OCI-LY7 (cell line): ENCODE measurements at regions not wholly inside any gene's neighbourhood (a gene's known extent, or its start where the extent isn't known, plus 50 kb on each side); places are given as distances from the start of the nearest gene placed in this dataset.
"Not testable (repeated sequence)": the region's sequence is repeated elsewhere in the genome, so short reads cannot be mapped to it uniquely, and the experiment has no call there.

Experiments
- BruUV-seq: library from RNA; stranded (reverse); fragments of 400-500 nt; replicated peaks from 2 replicates; lab custom pipeline; 2021; lab: Mats Ljungman, UMichigan
- CTCF ChIA-PET: fragments of 300-600 bp; sonication (Branson Sonifier 250); formaldehyde crosslinking; loops from one replicate; lab custom pipeline; 2022; ENCODE audit warnings: antibody characterized with exemption; ENCODE audit not compliant: unreplicated experiment; lab: Charles Lee
- POLR2A ChIA-PET: fragments of 300-600 bp; sonication (Branson Sonifier 250); formaldehyde crosslinking; loops from one replicate; lab custom pipeline; 2022; ENCODE audit warnings: antibody characterized with exemption; lab: Charles Lee
- DNase-seq: peaks from one replicate; pipeline ENCODE4 v3.0.0-alpha.2; 2015; ENCODE audit warnings: low spot score
- H2AFZ ChIP-seq: fragments of 200-600 bp; sonication (generic), shearing (Covaris generic); 2 replicates; pipeline ENCODE4 v1.6.1; 2014; ENCODE audit warnings: mild to moderate bottlenecking, antibody characterized with exemption, low read length, moderate library complexity
- H3K27ac ChIP-seq: fragments of 200-600 bp; sonication (generic); 2 replicates; pipeline ENCODE4 v1.5.1; 2014; ENCODE audit warnings: mixed run types, low read depth, mild to moderate bottlenecking, moderate library complexity, low read length, inconsistent platforms; ENCODE audit not compliant: poor library complexity, severe bottlenecking
- H3K36me3 ChIP-seq: fragments of 200-600 bp; sonication (generic); 2 replicates; pipeline ENCODE4 v1.6.1; 2014; ENCODE audit warnings: mild to moderate bottlenecking, antibody characterized with exemption, low read length, moderate library complexity, mixed read lengths; ENCODE audit not compliant: insufficient read depth
- H3K4me1 ChIP-seq: fragments of 200-600 bp; sonication (generic); 2 replicates; pipeline ENCODE4 v1.5.1; 2014; ENCODE audit warnings: mild to moderate bottlenecking, low read length; ENCODE audit not compliant: insufficient read depth, poor library complexity, severe bottlenecking
- H3K4me2 ChIP-seq: fragments of 200-600 bp; sonication (generic); 2 replicates; pipeline ENCODE4 v1.6.1; 2014; ENCODE audit warnings: mild to moderate bottlenecking, low read length
- H3K4me3 ChIP-seq: fragments of 200-600 bp; sonication (generic); 2 replicates; pipeline ENCODE4 v1.5.1; 2014; ENCODE audit warnings: mild to moderate bottlenecking, low read depth, low read length; ENCODE audit not compliant: poor library complexity, severe bottlenecking
- H3K79me2 ChIP-seq: fragments of 200-600 bp; sonication (generic); 2 replicates; pipeline ENCODE4 v1.6.1; 2016; ENCODE audit warnings: low read depth, mild to moderate bottlenecking, low read length, moderate library complexity, mixed read lengths; ENCODE audit not compliant: insufficient read depth
- H3K9me2 ChIP-seq: fragments of 200-600 bp; sonication (generic); 2 replicates; pipeline ENCODE4 v1.6.1; 2016; ENCODE audit warnings: mild to moderate bottlenecking, low read length, mixed read lengths; ENCODE audit not compliant: insufficient read depth
- H3K9me3 ChIP-seq: fragments of 200-600 bp; sonication (generic); 2 replicates; pipeline ENCODE4 v1.6.1; 2014; ENCODE audit warnings: mild to moderate bottlenecking, mixed run types, low read length, mixed read lengths
- H4K20me1 ChIP-seq: fragments of 200-600 bp; sonication (generic); 2 replicates; pipeline ENCODE4 v1.6.1; 2014; ENCODE audit warnings: mild to moderate bottlenecking, antibody characterized with exemption, low read length, moderate library complexity, mixed read lengths; ENCODE audit not compliant: insufficient read depth
- intact Hi-C: fragments of 100-400 bp; cut with micrococcal nuclease; formaldehyde crosslinking; loops from one replicate; pipeline ENCODE4 v1.10.0; 2022; ENCODE audit not compliant: unreplicated experiment

- H3K79me2 ChIP-seq, DNase-seq, BruUV-seq, H3K4me3 ChIP-seq, H3K36me3 ChIP-seq, H3K27ac ChIP-seq, H2AFZ ChIP-seq, H4K20me1 ChIP-seq, H3K9me2 ChIP-seq, CTCF ChIA-PET, intact Hi-C loops, H3K9me3 ChIP-seq, H3K4me2 ChIP-seq, POLR2A ChIA-PET, H3K4me1 ChIP-seq: not testable (repeated sequence)
These were observed 102.3 kb downstream of the ZNF267 start for GRCh38 chr16:31975826-31976419.

- H3K9me2 ChIP-seq, BruUV-seq, CTCF ChIA-PET, H3K4me2 ChIP-seq, H3K4me3 ChIP-seq, H3K27ac ChIP-seq, H3K79me2 ChIP-seq, H4K20me1 ChIP-seq, POLR2A ChIA-PET, H2AFZ ChIP-seq, H3K9me3 ChIP-seq, H3K36me3 ChIP-seq, intact Hi-C loops, DNase-seq, H3K4me1 ChIP-seq: not testable (repeated sequence)
These were observed 104.9 kb downstream of the ZNF267 start for GRCh38 chr16:31978463-31978862.

- BruUV-seq, CTCF ChIA-PET: not testable (repeated sequence)
These were observed 108.1 kb downstream of the ZNF267 start for GRCh38 chr16:31981739-31982138.

GRCh38 chr16:31982986-31983385, 109.4 kb downstream of the ZNF267 start:
- intact Hi-C loops, H3K4me3 ChIP-seq, H3K4me1 ChIP-seq, H3K27ac ChIP-seq, POLR2A ChIA-PET, BruUV-seq, H3K36me3 ChIP-seq, H4K20me1 ChIP-seq, H3K9me2 ChIP-seq, DNase-seq, CTCF ChIA-PET, H3K9me3 ChIP-seq, H3K79me2 ChIP-seq, H3K4me2 ChIP-seq, H2AFZ ChIP-seq: not testable (repeated sequence)

More at GRCh38 chr16:31981739-31982138, 108.1 kb downstream of the ZNF267 start:
- H2AFZ ChIP-seq, H3K79me2 ChIP-seq, H3K4me2 ChIP-seq, H3K27ac ChIP-seq, H4K20me1 ChIP-seq, H3K9me2 ChIP-seq, DNase-seq, POLR2A ChIA-PET, H3K36me3 ChIP-seq, H3K9me3 ChIP-seq, H3K4me1 ChIP-seq, H3K4me3 ChIP-seq, intact Hi-C loops: not testable (repeated sequence)

- H3K79me2 ChIP-seq, H2AFZ ChIP-seq, BruUV-seq, H3K36me3 ChIP-seq, H3K27ac ChIP-seq, H3K4me2 ChIP-seq, DNase-seq, H3K4me1 ChIP-seq, H3K9me3 ChIP-seq, intact Hi-C loops, H3K9me2 ChIP-seq, H4K20me1 ChIP-seq, H3K4me3 ChIP-seq, CTCF ChIA-PET, POLR2A ChIA-PET: not testable (repeated sequence)
These were observed 110.1 kb downstream of the ZNF267 start for GRCh38 chr16:31983666-31984065.

- H3K36me3 ChIP-seq, H3K27ac ChIP-seq, H3K9me2 ChIP-seq, H3K79me2 ChIP-seq, BruUV-seq, H3K4me3 ChIP-seq, DNase-seq, H4K20me1 ChIP-seq, CTCF ChIA-PET, H2AFZ ChIP-seq, H3K4me1 ChIP-seq, H3K9me3 ChIP-seq, H3K4me2 ChIP-seq, intact Hi-C loops, POLR2A ChIA-PET: not testable (repeated sequence)
These were observed 113.3 kb downstream of the ZNF267 start for GRCh38 chr16:31986895-31987294.
